ENCODE measurements at regions not wholly inside any gene's neighbourhood (a gene's known extent, or its start where the extent isn't known, plus 50 kb on each side); places are given as distances from the start of the nearest gene placed in this dataset.
"Not testable (repeated sequence)": the region's sequence is repeated elsewhere in the genome, so short reads cannot be mapped to it uniquely, and the experiment has no call there.

DNA sequence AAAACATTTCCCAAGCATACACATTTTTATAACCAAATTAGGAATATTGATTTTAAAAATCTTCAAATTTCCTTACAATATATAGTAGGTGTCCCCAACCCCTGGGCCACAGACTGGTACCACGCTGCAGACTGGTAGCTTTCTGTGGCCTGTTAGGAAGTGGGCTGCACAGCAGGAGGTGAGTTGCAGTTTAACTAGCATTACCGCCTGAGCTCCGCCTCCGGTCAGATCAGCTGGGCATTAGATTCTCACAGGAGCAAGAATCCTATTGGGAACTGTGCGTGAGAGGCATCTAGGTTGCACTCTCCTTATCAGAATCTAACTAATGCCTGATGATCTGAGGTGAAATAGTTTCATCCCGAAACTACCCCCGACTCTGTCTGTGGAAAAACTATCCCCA lies 62.1 kb downstream of the ZWINT start:
- intact Hi-C loops (cut with DNase I), result no loop called here
- DNase-seq, result no peak

DNA sequence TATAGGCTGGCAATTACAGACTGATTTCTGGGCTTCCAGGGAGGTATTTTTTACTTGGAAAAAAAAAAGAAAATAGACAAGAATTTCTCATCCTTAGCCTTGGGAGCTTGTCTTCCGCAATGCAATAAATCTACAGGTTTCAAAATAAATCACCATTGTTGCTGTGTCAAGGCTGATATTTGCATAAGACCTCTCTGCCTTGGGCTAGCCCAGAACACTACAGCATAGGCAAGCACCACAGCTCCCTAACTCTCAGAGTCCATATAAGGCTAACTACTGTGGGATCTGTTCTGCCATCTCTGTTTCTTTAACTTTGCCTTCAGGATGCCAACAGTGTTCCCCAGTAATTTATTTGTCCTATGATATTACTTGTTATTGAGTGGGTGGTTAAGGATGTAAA lies 64.4 kb downstream of the ZWINT start:
- no peak for DNase-seq

GRCh38 chr10:56288403-56288802 lies 72.7 kb downstream of the ZWINT start:
- DNase-seq, result no peak
- intact Hi-C loops (cut with DNase I), result no loop called here

More for the DNA sequence above, 64.4 kb downstream of the ZWINT start:
- intact Hi-C loops (cut with DNase I), result no loop called here

DNA sequence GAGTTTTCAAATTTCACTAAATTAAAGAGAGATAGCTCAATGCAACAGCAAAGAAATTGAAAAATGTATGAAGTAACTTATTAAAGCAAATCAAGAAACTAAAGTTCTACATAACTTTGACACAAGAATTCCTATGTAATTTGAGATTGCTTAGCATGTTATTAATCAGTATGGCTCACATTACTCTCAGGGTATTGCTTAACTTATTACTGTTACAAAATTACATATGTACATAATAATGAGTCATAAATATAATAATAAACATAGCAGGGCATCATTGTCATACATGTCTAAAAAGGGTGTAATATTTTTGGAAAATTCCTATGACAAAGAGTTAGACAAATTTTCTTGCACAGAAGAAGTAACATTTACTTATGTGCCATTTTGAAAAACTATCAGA lies 75.0 kb downstream of the ZWINT start:
- intact Hi-C loops (cut with DNase I), result no loop called here

DNA sequence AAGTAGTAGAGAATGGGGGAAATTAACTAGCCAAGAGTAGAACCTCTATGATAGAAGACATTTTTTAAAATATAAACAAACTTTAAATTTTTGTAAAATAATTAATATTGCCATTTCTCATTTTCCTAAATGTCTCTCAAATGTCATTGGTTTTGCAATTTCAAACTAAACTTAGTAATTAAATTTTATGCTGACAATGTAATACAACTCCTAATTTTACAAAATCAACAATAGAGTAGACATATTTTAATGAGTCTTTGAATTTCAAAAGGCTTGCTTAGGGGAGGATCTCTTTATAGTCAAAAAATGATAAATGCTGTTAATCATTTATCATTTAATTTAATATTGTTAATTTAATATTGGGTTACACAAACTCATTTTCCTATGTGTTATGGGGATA lies 81.8 kb downstream of the ZWINT start:
- DNase-seq, result no peak

More for the DNA sequence above, 75.0 kb downstream of the ZWINT start:
- no peak for DNase-seq

DNA sequence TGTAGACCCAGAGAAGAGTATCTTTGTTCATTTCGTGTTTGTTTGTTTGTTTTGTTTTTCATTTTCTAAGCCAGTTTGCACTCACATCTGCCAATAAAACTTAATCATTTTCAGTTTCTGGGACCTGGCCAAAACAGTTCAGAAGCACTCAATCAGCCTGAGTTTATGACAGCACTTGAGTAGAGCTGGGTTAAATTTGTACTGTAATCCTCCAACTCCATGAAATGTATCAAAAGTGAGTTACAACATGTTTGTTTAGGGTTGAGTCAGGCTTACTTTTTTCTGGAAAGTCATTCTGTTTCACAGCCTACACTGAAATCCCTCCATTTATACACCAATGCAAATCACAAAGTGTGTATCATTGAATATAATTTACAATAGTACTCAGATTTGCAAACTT lies 91.9 kb downstream of the ZWINT start:
- DNase-seq, result no peak
- intact Hi-C loops (cut with DNase I), result no loop called here

More for the DNA sequence above, 81.8 kb downstream of the ZWINT start:
- intact Hi-C loops (cut with DNase I), result no loop called here

DNA sequence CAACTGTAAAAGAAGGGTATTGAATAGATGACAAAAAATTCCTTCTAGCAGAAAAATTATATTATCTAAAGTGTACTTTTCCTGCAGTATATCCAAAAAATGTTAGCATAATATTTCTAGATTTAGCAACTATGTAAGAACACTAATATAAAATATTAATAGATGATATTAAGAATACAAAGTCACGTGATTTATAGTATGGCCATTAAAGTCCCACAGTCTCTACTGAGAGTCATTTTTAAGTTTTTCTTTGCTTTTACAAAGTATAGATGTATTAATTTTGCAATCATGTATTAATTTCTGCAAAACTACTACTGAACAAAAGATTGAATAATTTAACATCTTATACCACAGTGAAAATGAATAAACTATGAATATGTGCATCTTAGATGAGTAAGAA lies 94.9 kb downstream of the ZWINT start:
- intact Hi-C loops (cut with DNase I), result no loop called here
- DNase-seq, result no peak

DNA sequence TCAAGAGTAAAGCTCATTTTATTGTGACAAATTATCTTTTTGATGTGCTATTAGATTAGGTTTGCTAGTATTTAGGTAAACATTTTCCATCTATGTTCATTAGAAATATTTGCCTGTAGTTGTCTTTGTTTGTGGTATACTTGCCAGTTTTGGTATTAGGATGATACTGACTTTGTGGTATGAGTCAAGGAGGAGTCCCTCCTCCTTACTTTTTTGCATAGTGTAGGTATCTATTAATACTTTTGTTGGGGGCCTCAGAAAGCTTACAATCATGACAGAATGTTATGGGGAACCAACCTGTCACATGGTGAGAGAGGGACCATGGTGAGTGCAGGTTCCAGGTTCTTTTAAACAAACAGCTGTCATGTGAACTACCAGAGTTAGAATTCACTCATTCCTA lies 102.1 kb downstream of the ZWINT start:
- DNase-seq, result no peak
- intact Hi-C loops (cut with DNase I), result no loop called here

DNA sequence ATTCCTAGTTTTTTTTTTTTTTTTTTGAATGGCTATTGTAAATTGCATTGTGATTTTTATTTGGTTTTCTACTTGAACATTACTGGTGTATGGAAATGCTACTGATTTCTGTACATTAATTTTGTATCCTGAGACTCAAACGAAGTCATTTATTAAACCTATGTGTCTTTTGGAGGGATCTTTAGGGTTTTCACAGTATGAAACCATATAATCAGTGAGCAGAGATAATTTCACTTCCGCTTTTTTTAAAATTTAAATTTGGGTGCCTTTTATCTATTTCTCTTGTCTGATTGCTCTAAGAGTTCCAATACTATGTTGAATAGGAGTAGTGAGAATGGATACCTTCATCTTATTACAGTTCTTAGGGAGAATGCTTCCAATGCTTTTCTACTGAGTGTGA lies 102.7 kb downstream of the ZWINT start:
- intact Hi-C loops (cut with DNase I), result no loop called here
- no peak for DNase-seq

DNA sequence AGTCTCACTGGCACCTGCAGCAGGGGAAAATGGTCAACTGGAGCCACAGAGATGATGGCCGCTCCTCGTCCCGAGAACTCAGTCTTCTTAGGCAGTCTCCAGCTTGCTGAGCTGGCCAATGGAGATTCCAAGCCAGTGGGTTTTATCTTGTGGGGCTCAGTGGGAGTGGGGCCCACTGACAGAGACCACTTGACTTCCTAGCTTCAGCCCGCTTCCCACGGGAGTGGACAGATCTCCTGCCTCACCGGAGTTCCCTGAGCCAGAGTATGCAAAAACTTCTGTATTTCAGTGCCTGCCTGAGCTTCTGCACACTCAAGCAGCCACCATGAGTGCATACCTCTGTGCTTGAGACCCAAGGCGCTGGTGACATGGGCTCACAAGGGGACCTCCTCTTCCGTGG lies 105.8 kb downstream of the ZWINT start:
- DNase-seq, result peak in 1 of 10 donors; percentile 30

GRCh38 chr10:56240471-56240870 lies 120.6 kb downstream of the ZWINT start:
- no peak for DNase-seq
- intact Hi-C loops (cut with DNase I), result no loop called here

More for the DNA sequence above, 105.8 kb downstream of the ZWINT start:
- intact Hi-C loops (cut with DNase I), result no loop called here

DNA sequence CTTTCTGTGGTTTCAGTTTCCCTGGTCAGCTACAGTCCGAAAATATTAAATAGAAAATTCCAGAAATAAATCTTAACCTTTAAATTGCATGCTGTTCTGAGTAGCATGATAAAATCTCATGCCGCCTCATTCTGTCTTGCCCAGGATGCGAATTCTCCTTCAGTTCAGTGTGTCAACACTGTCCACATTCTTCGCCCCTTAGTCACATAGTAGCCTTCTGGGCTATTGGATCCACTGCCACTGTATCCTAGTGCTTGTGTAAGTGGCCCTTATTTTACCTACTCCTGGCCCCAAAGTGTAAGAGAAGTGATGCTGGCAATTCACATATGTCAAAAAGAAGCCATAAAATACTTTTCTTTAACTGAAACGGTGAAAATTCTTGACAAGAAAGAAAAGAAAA lies 129.6 kb downstream of the ZWINT start:
- intact Hi-C loops (cut with DNase I), result no loop called here
- DNase-seq, result no peak

DNA sequence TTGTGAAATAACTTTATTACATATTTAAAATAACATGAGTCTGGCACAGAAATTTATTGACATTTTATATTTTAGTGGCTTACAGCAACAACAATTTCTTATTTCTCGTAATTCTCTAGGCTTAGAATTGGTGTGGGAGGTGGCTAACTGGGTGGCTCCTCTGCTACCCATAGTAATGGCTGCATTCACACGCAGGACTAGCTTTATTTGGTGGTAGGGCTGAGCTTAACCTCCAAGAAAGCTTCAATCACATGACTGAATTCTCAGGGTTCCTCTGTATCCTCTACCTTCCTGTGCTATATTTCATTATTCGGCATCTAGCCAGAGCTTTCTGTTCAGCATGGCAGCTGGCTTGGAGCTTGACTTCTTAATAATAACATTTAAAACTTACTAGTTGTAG lies 138.8 kb downstream of the ZWINT start:
- DNase-seq, result no peak
- intact Hi-C loops (cut with DNase I), result no loop called here

DNA sequence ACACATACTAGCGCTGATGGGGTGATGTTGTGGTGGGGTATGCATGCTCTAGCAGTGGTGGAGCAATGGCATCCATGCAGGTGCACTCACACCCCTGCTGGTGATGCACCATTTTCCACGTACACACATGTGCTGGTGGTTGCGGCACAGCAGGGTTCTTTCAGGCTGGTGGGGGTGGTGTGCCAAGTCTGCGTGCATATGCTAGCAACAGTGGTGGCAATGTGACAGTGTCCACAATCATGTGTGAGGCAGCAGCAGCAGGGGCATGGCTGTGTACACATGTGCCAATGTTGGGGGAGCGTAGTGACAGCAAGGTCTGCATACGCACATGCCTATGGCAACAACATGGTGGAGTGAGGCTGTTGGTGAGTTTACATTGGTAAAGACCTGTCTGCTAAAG lies 148.1 kb downstream of the ZWINT start:
- peak in 2 of 10 donors; percentile 41 to 68 for DNase-seq
- intact Hi-C loops (cut with DNase I), result no loop called here

GRCh38 chr10:56181607-56182006 lies 179.5 kb downstream of the ZWINT start:
- intact Hi-C loops (cut with DNase I), result no loop called here
- DNase-seq, result no peak

DNA sequence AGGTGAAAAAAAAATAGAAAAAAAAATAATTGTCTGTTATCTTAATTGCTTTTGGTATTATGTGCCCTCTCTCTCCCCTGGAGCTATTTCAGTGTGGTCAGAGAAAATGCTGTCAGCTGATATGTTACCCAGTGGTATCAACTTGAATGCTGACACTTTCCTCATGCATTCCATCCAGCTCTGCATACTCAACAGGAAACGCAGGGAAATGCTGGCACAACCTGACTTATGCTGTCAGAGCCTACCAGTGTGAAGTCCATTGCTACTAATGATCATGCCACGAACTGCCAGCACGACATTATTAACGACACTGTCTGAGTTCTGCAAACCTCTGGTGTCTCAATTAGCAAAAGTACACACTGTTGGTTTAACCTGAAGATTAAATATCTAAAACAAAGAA lies 182.8 kb downstream of the ZWINT start:
- intact Hi-C loops (cut with DNase I), result no loop called here

GRCh38 chr10:56155091-56155513 lies 206.0 kb downstream of the ZWINT start:
- peak in 1 of 10 donors; percentile 56 for DNase-seq
- intact Hi-C loops (cut with DNase I), result not testable (repeated sequence)

More for the DNA sequence above, 182.8 kb downstream of the ZWINT start:
- DNase-seq, result no peak

GRCh38 chr10:56146806-56147205 lies 214.3 kb downstream of the ZWINT start:
- no peak for DNase-seq
- intact Hi-C loops (cut with DNase I), result no loop called here

DNA sequence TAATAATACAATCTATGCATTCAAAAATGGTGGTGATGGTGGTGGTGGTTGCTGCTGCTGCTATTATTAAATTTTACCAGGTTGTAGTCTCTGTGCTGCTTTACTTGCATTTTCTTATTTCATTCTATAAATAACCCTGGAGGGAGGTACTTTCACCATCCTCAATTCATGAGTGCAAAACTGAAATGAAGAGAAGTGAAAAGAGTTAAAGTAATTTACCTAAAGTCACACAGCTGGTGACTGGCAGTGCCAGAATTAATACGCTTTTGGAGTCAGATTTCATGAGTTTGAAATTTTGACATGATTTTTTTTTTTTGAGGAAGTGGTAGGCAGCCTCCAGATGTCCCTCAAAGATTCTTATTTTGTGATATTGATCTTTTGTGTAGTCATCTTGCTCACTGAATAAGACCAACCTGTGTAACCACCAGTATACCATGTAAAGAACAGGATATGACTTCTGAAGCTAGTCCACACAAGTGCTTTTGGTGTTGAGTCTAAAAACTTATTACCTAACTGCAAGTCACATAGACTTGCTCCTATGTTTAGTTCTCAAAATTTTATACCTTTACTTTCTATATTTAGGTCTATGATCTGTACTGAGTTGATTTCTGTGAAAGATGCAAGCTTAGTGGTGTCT lies 218.8 kb downstream of the ZWINT start:
- no peak for DNase-seq
- intact Hi-C loops (cut with DNase I), result no loop called here

- DNase-seq, result no peak
- intact Hi-C loops (cut with DNase I), result no loop called here
Measured at GRCh38 chr10:56139405-56139804, 221.7 kb downstream of the ZWINT start.

DNA sequence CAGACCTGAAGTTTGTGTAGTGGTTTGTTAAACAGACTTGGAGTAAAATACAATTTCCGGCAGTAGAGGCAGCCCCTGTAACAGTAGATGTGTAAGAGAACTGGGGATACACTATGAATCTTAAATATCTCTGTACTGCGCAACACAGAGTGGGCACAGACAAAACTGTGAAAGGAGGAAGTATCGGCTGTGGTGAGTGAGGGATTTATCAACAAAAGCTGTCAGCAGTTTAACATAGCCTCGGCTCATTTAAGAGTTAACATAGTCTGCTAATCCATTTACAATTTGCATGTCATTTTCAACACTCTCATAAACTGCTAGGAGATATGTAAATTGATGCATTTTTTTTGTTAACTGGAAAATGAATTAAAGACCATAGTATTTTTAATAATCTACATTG lies 225.2 kb downstream of the ZWINT start:
- intact Hi-C loops (cut with DNase I), result no loop called here
- no peak for DNase-seq

DNA sequence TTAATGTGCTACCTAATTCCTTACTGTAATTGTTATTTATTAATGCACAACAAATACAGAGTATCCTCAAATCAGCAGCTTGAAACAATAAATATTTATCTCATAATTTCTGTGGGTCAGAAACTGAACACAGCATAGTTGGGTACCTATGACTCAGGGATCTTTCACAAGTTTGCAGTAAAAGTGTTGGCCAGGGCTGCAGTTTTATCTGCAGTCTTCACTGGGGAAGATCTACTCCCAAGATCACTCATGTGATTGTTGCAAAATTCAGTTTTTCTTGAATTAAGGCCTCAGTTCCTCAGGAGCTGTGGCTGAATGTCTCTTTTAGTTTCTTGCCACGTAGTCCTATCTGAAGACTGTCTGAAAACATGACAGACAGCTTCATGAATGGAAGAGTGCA lies 237.8 kb downstream of the ZWINT start:
- intact Hi-C loops (cut with DNase I), result no loop called here
- no peak for DNase-seq

- DNase-seq, result no peak
- intact Hi-C loops (cut with DNase I), result no loop called here
Measured at GRCh38 chr10:56116684-56117083, 244.4 kb downstream of the ZWINT start.

All from posterior cingulate gyrus (tissue), 11 donors.